ENCODE measurements at regions not wholly inside any gene's neighbourhood (a gene's known extent, or its start where the extent isn't known, plus 50 kb on each side); places are given as distances from the start of the nearest gene placed in this dataset.

GRCh38 chr2:17163638-17164037 is 354.6 kb downstream of the RAD51AP2 start:
- Histone ChIP-seq H3K27me3 (no peaks in the 10 kb centered on the region), H3K9me3 (no peaks in the 10 kb centered on the region), H3K36me3 (no peaks in the 10 kb centered on the region), H3K4me1 (no peaks in the 10 kb centered on the region), H3K4me3 (no peak overlapping the region), H3K27ac (no peak overlapping the region)
- intact Hi-C loops (cut with DNase I): no loop called here
- ATAC-seq (no peak), DNase-seq (no peak)
- no peak for TF ChIP-seq CTCF (IDR thresholded peaks at IDR 0.05)

GRCh38 chr2:17162713-17163112 is 355.5 kb downstream of the RAD51AP2 start:
- Histone ChIP-seq H3K9me3 (no peaks in the 10 kb centered on the region), H3K27ac (no peak overlapping the region), H3K27me3 (no peaks in the 10 kb centered on the region), H3K36me3 (no peaks in the 10 kb centered on the region), H3K4me3 (no peak overlapping the region), H3K4me1 (no peaks in the 10 kb centered on the region)
- intact Hi-C loops (cut with DNase I): no loop called here
- DNase-seq (no peak), ATAC-seq (no peak)
- TF ChIP-seq CTCF (IDR thresholded peaks at IDR 0.05): no peak

- TF ChIP-seq CTCF (IDR thresholded peaks at IDR 0.05): no peak
- no peak for DNase-seq
- Histone ChIP-seq H3K4me3 (no peak overlapping the region), H3K27ac (no peak overlapping the region), H3K4me1 (no peaks in the 10 kb centered on the region), H3K9me3 (no peaks in the 10 kb centered on the region), H3K27me3 (no peaks in the 10 kb centered on the region), H3K36me3 (no peaks in the 10 kb centered on the region)
- intact Hi-C loops (cut with DNase I): no loop called here
- no peak for ATAC-seq
Observed at GRCh38 chr2:17160594-17160993, 357.6 kb downstream of the RAD51AP2 start.

- Histone ChIP-seq H3K36me3 (no peaks in the 10 kb centered on the region), H3K27me3 (no peaks in the 10 kb centered on the region), H3K4me3 (no peak overlapping the region), H3K4me1 (no peaks in the 10 kb centered on the region), H3K9me3 (no peaks in the 10 kb centered on the region), H3K27ac (no peak overlapping the region)
- ATAC-seq: no peak
- intact Hi-C loops (cut with DNase I): no loop called here
- DNase-seq: no peak
- no peak for TF ChIP-seq CTCF (IDR thresholded peaks at IDR 0.05)
Observed at GRCh38 chr2:17156086-17156485, 362.2 kb downstream of the RAD51AP2 start.

- intact Hi-C loops (cut with DNase I): loop anchor here in 1 of 2 donors (10.0 kb wide), 1 partner anchor 155 kb away; no protein-coding TSS in a partner anchor
Observed at GRCh38 chr2:17149945-17150344, 368.3 kb downstream of the RAD51AP2 start.

More at GRCh38 chr2:17149945-17150344, 368.3 kb downstream of the RAD51AP2 start:
- H3K4me1 ChIP-seq: no peaks in the 10 kb centered on the region
- ATAC-seq (no peak), DNase-seq (no peak)
- no peaks in the 10 kb centered on the region for H3K27me3 ChIP-seq
- no peaks in the 10 kb centered on the region for H3K9me3 ChIP-seq
- H3K4me3 ChIP-seq: no peak overlapping the region
- no peaks in the 10 kb centered on the region for H3K36me3 ChIP-seq
- no peak for TF ChIP-seq CTCF (IDR thresholded peaks at IDR 0.05)
- no peak overlapping the region for H3K27ac ChIP-seq

All from left lung (tissue), 4 donors.